ENCODE measurements at regions not wholly inside any gene's neighbourhood (a gene's known extent, or its start where the extent isn't known, plus 50 kb on each side); places are given as distances from the start of the nearest gene placed in this dataset.

DNA sequence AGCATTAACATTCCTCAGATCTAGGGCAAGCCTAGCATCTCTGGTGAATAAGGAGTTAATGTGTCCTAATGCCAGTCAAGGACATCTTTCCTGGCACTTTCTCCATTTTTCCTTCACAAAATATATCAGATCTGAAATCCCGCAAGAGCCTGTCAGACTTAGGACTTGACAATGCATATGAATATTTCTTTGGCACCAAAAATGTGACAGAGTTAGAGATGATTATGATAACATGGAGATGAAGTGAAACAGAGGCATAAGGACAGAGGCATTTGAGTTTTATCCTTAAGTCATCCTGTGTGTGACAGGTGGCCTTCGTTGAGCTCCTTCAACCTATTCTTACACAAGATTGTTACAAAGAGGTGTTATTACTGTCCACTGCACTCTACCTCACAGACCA lies 388.0 kb downstream of the EMP1 start:
- POLR2A ChIA-PET (ENCODE audit: unreplicated experiment), result no interaction called here
- Histone ChIP-seq H3K9me2 (replicated peaks; ENCODE audit: low read length) (no peaks in the 10 kb centered on the region), H3K4me1 (ENCODE audit: insufficient read depth, low read length) (no peaks in the 10 kb centered on the region), H2AFZ (ENCODE audit: low read length) (no peak overlapping the region), H3K27me3 (ENCODE audit: low read length) (peaks cover 67% of the 10 kb centered on the region), H3K9ac (ENCODE audit: low read length) (no peak overlapping the region), H3K4me2 (ENCODE audit: low read length) (no peak overlapping the region), H3K79me2 (ENCODE audit: low read length) (no peaks in the 10 kb centered on the region), H3K36me3 (ENCODE audit: low read depth, low read length) (no peaks in the 10 kb centered on the region), H3K9me3 (ENCODE audit: low read length) (no peaks in the 10 kb centered on the region), H3F3A (ENCODE audit: low read length, unreplicated experiment) (no peaks in the 10 kb centered on the region), H3K4me3 (ENCODE audit: low read length) (no peak overlapping the region), H4K20me1 (ENCODE audit: low read length) (no peaks in the 10 kb centered on the region), H3K27ac (ENCODE audit: low read length) (no peak overlapping the region)
- intact Hi-C loops (cut with micrococcal nuclease), result no loop called here
- no peak for TF ChIP-seq EZH2phosphoT487 (IDR thresholded peaks at IDR 0.05; ENCODE audit: borderline replicate concordance, low read length)
- TF ChIP-seq, protein P1, sequence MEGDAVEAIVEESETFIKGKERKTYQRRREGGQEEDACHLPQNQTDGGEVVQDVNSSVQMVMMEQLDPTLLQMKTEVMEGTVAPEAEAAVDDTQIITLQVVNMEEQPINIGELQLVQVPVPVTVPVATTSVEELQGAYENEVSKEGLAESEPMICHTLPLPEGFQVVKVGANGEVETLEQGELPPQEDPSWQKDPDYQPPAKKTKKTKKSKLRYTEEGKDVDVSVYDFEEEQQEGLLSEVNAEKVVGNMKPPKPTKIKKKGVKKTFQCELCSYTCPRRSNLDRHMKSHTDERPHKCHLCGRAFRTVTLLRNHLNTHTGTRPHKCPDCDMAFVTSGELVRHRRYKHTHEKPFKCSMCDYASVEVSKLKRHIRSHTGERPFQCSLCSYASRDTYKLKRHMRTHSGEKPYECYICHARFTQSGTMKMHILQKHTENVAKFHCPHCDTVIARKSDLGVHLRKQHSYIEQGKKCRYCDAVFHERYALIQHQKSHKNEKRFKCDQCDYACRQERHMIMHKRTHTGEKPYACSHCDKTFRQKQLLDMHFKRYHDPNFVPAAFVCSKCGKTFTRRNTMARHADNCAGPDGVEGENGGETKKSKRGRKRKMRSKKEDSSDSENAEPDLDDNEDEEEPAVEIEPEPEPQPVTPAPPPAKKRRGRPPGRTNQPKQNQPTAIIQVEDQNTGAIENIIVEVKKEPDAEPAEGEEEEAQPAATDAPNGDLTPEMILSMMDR (conservative IDR thresholded peaks at IDR 0.05; ENCODE audit: low read depth, low read length), result no peak
- no peak for TF ChIP-seq EZH2 (IDR thresholded peaks at IDR 0.05; ENCODE audit: low read length, unreplicated experiment)
- DNase-seq, result no peak
- CTCF ChIA-PET, result no interaction called here
- ATAC-seq, result no peak
- no TSS peak for BruUV-seq (replicated peaks)

- Histone ChIP-seq H3K79me2 (ENCODE audit: low read length) (no peaks in the 10 kb centered on the region), H3F3A (ENCODE audit: low read length, unreplicated experiment) (no peaks in the 10 kb centered on the region), H3K27me3 (ENCODE audit: low read length) (peaks cover 67% of the 10 kb centered on the region), H3K4me3 (ENCODE audit: low read length) (no peak overlapping the region), H3K4me2 (ENCODE audit: low read length) (no peak overlapping the region), H4K20me1 (ENCODE audit: low read length) (no peaks in the 10 kb centered on the region), H3K27ac (ENCODE audit: low read length) (no peak overlapping the region), H3K9me3 (ENCODE audit: low read length) (no peaks in the 10 kb centered on the region), H3K4me1 (ENCODE audit: insufficient read depth, low read length) (no peaks in the 10 kb centered on the region), H3K36me3 (ENCODE audit: low read depth, low read length) (no peaks in the 10 kb centered on the region), H3K9me2 (replicated peaks; ENCODE audit: low read length) (no peaks in the 10 kb centered on the region), H2AFZ (ENCODE audit: low read length) (no peak overlapping the region), H3K9ac (ENCODE audit: low read length) (no peak overlapping the region)
- no peak for DNase-seq
- TF ChIP-seq EZH2 (IDR thresholded peaks at IDR 0.05; ENCODE audit: low read length, unreplicated experiment), result no peak
- TF ChIP-seq, protein P1 (conservative IDR thresholded peaks at IDR 0.05; ENCODE audit: low read depth, low read length), result no peak
- no peak for TF ChIP-seq EZH2phosphoT487 (IDR thresholded peaks at IDR 0.05; ENCODE audit: borderline replicate concordance, low read length)
- POLR2A ChIA-PET (ENCODE audit: unreplicated experiment), result no interaction called here
- no TSS peak for BruUV-seq (replicated peaks)
- intact Hi-C loops (cut with micrococcal nuclease), result no loop called here
- CTCF ChIA-PET, result no interaction called here
- no peak for ATAC-seq
These were observed 387.1 kb downstream of the EMP1 start for GRCh38 chr12:13583630-13584029.

DNA sequence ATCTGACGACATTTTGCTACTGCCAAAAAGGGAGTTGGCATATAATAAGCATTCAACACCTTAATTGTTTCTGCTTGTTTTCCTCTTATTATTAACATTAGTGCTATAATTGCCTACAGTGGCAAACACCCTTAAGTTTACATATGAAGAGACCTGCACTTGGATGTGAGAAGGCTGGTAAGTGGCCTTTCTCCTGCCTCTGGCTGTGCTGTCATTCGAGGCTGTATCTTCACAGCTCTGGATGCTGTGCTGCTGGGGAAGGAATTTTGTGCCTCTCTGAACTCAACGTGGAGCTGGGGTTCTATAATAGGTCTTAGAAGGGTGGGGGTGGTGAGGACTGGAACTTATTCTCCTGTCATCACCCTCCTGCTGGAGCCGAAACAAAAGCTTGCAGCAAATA lies 385.9 kb downstream of the EMP1 start:
- Histone ChIP-seq H3K9me2 (replicated peaks; ENCODE audit: low read length) (no peaks in the 10 kb centered on the region), H3K27ac (ENCODE audit: low read length) (no peak overlapping the region), H3K4me2 (ENCODE audit: low read length) (no peak overlapping the region), H2AFZ (ENCODE audit: low read length) (no peak overlapping the region), H4K20me1 (ENCODE audit: low read length) (no peaks in the 10 kb centered on the region), H3K79me2 (ENCODE audit: low read length) (no peaks in the 10 kb centered on the region), H3K4me3 (ENCODE audit: low read length) (no peak overlapping the region), H3K4me1 (ENCODE audit: insufficient read depth, low read length) (no peaks in the 10 kb centered on the region), H3K36me3 (ENCODE audit: low read depth, low read length) (no peaks in the 10 kb centered on the region), H3K27me3 (ENCODE audit: low read length) (peaks cover 61% of the 10 kb centered on the region), H3K9ac (ENCODE audit: low read length) (no peak overlapping the region), H3K9me3 (ENCODE audit: low read length) (no peaks in the 10 kb centered on the region), H3F3A (ENCODE audit: low read length, unreplicated experiment) (no peaks in the 10 kb centered on the region)
- ATAC-seq (no peak), DNase-seq (no peak)
- BruUV-seq (replicated peaks), result no TSS peak
- no peak for TF ChIP-seq EZH2 (IDR thresholded peaks at IDR 0.05; ENCODE audit: low read length, unreplicated experiment)
- TF ChIP-seq, protein P1 (conservative IDR thresholded peaks at IDR 0.05; ENCODE audit: low read depth, low read length), result no peak
- no peak for TF ChIP-seq EZH2phosphoT487 (IDR thresholded peaks at IDR 0.05; ENCODE audit: borderline replicate concordance, low read length)
- intact Hi-C loops (cut with micrococcal nuclease), result no loop called here
- ChIA-PET CTCF (no interaction called here), POLR2A (ENCODE audit: unreplicated experiment) (no interaction called here)
